Endothelial cell of umbilical vein (primary cell): ENCODE measurements at regions not wholly inside any gene's neighbourhood (a gene's known extent, or its start where the extent isn't known, plus 50 kb on each side); places are given as distances from the start of the nearest gene placed in this dataset.

ENCODE experiments used
- BruUV-seq: library from RNA; stranded (reverse); fragments of 400-500 nt; replicated peaks from 2 replicates; lab custom pipeline; 2021; lab: Mats Ljungman, UMichigan
- CTCF ChIA-PET: fragments of 300-600, 350-600 bp; sonication (Branson Sonifier 250); formaldehyde crosslinking; loops from one replicate; lab custom pipeline; 2021; ENCODE audit warnings: antibody characterized with exemption, inconsistent platforms; lab: Charles Lee
- POLR2A ChIA-PET: fragments of 300-600, 350-600 bp; sonication (Branson Sonifier 250); formaldehyde crosslinking; loops from one replicate; lab custom pipeline; 2021; ENCODE audit warnings: antibody characterized with exemption, inconsistent platforms; lab: Charles Lee
- DNase-seq: peaks from one replicate; pipeline ENCODE4 v3.0.0-alpha.2; 2011; ENCODE audit warnings: low read depth, low spot score
- FAIRE-seq: peaks from 2 replicates; lab custom pipeline; 2011; peaks lifted over from hg19 to GRCh38; lab: Jason Lieb, UNC
- H2AFZ ChIP-seq: 2 replicates; pipeline ENCODE4 v1.6.0; 2012; ENCODE audit warnings: low read depth, low read length, control low read depth, inconsistent platforms
- H3K27ac ChIP-seq: 2 replicates; pipeline ENCODE4 v1.5.1; 2011; ENCODE audit warnings: low read depth, mild to moderate bottlenecking, control low read depth, low read length, moderate library complexity; ENCODE audit not compliant: insufficient read depth
- H3K27me3 ChIP-seq, 2 experiments: 2 replicates each; pipeline versions ENCODE4 v1.6.0 to v1.6.1; 2011; ENCODE audit warnings: low read length in 2 of 2, mixed read lengths in 1 of 2; ENCODE audit not compliant: control insufficient read depth in 2 of 2, insufficient read depth in 2 of 2
- H3K36me3 ChIP-seq, 2 experiments: 2 replicates in 1 of 2; 3 replicates in 1 of 2; pipeline ENCODE4 v1.5.1; 2011; ENCODE audit warnings: low read length in 2 of 2, mild to moderate bottlenecking in 1 of 2, moderate library complexity in 1 of 2; ENCODE audit not compliant: control insufficient read depth in 2 of 2, insufficient read depth in 2 of 2; ENCODE audit errors: extremely low read depth in 1 of 2
- H3K4me1 ChIP-seq: 3 replicates; pipeline ENCODE4 v1.5.1; 2011; ENCODE audit warnings: mild to moderate bottlenecking, low read length; ENCODE audit not compliant: control insufficient read depth, insufficient read depth; ENCODE audit errors: extremely low read depth
- H3K4me2 ChIP-seq: 2 replicates; pipeline ENCODE4 v1.6.1; 2011; ENCODE audit warnings: low read length, control low read depth, mixed read lengths; ENCODE audit not compliant: insufficient read depth
- H3K4me3 ChIP-seq, 3 experiments: fragments of 200-600 bp in 1 of 3; sonication (generic), shearing (Covaris generic) in 1 of 3; replicated peaks in 1 of 3; 2 replicates each; pipeline ENCODE4 v1.5.1; 2011 to 2016; ENCODE audit warnings: control low read depth in 3 of 3, low read length in 3 of 3, mild to moderate bottlenecking in 2 of 3, inconsistent platforms in 1 of 3, low read depth in 1 of 3, moderate library complexity in 1 of 3; ENCODE audit not compliant: insufficient read depth in 1 of 3
- H3K79me2 ChIP-seq: 2 replicates; pipeline ENCODE4 v1.6.0; 2012; ENCODE audit warnings: low read length, inconsistent platforms; ENCODE audit not compliant: control insufficient read depth, insufficient read depth
- H3K9ac ChIP-seq: replicated peaks from 2 replicates; pipeline ENCODE3; 2011; ENCODE audit warnings: low read length, control low read depth; ENCODE audit not compliant: insufficient read depth; ENCODE audit errors: extremely low read depth
- H3K9me1 ChIP-seq: replicated peaks from 3 replicates; pipeline ENCODE4 v1.6.0; 2011; ENCODE audit warnings: mild to moderate bottlenecking, low read length; ENCODE audit not compliant: control insufficient read depth, insufficient read depth; ENCODE audit errors: extremely low read depth
- H3K9me3 ChIP-seq: replicated peaks from 2 replicates; pipeline ENCODE4 v1.5.1; 2012; ENCODE audit warnings: low read length, inconsistent platforms; ENCODE audit not compliant: control insufficient read depth, insufficient read depth
- H4K20me1 ChIP-seq: replicated peaks from 2 replicates; pipeline ENCODE3; 2011; ENCODE audit warnings: mild to moderate bottlenecking, low read length; ENCODE audit not compliant: control insufficient read depth, insufficient read depth; ENCODE audit errors: extremely low read depth
- EZH2 ChIP-seq: IDR thresholded peaks from 2 replicates; pipeline ENCODE4 v1.6.1; 2012; ENCODE audit warnings: borderline replicate concordance, low read depth, mild to moderate bottlenecking, moderate library complexity, low read length, inconsistent platforms; ENCODE audit not compliant: severe bottlenecking
- FOS ChIP-seq: IDR thresholded peaks from 2 replicates; pipeline ENCODE4 v1.6.1; 2011; ENCODE audit warnings: mild to moderate bottlenecking, low read length, moderate library complexity, borderline replicate concordance; ENCODE audit not compliant: insufficient read depth
- GATA2 ChIP-seq: IDR thresholded peaks from 2 replicates; pipeline ENCODE4 v1.7.0; 2011; ENCODE audit warnings: low read depth, mild to moderate bottlenecking, moderate library complexity, mixed read lengths, low read length; ENCODE audit not compliant: insufficient read length, insufficient read depth
- JUN ChIP-seq: IDR thresholded peaks from 2 replicates; pipeline ENCODE4 v1.6.1; 2011; ENCODE audit warnings: borderline replicate concordance, low read depth; ENCODE audit not compliant: insufficient read length, insufficient read depth
- MYC ChIP-seq: IDR thresholded peaks from one replicate; pipeline ENCODE4 v1.6.1; 2011; ENCODE audit warnings: mild to moderate bottlenecking, low read depth, low read length
- POLR2A ChIP-seq: IDR thresholded peaks from 2 replicates; pipeline ENCODE4 v1.6.1; 2012; ENCODE audit warnings: low read depth, mild to moderate bottlenecking, control low read depth, low read length
- POLR2AphosphoS5 ChIP-seq: IDR thresholded peaks from 2 replicates; pipeline ENCODE4 v1.6.1; 2012; ENCODE audit warnings: low read depth, mild to moderate bottlenecking, control low read depth, low read length, moderate library complexity; ENCODE audit not compliant: insufficient read depth
- dilution Hi-C: fragments of 300-500 bp; cut with MboI; formaldehyde crosslinking; loops from one replicate; pipeline ENCODE4 v1.15.0; 2019; ENCODE audit warnings: low sequenced_read_pairs; ENCODE audit not compliant: extremely low pct_ligation_motif_present
- intact Hi-C: fragments of 100-400 bp; cut with micrococcal nuclease; formaldehyde crosslinking; loops from one replicate; pipeline ENCODE4 v1.10.0; 2022
- TF ChIP-seq, protein P1 (sequence below): IDR thresholded peaks from 2 replicates; pipeline ENCODE4 v1.6.1; 2011; ENCODE audit not compliant: insufficient read depth, insufficient read length
- TF ChIP-seq, protein P2 (sequence below), 2 donors: IDR thresholded peaks; 1 replicate in 1 of 2; 2 replicates in 1 of 2; pipeline ENCODE4 v1.5.1; 2011; ENCODE audit warnings: low read length in 2 of 2, mild to moderate bottlenecking in 2 of 2, moderate library complexity in 2 of 2, control low read depth in 1 of 2, inconsistent platforms in 1 of 2, low read depth in 1 of 2; ENCODE audit not compliant: insufficient read depth in 1 of 2; ENCODE audit errors: extremely low read depth in 1 of 2

DNA sequence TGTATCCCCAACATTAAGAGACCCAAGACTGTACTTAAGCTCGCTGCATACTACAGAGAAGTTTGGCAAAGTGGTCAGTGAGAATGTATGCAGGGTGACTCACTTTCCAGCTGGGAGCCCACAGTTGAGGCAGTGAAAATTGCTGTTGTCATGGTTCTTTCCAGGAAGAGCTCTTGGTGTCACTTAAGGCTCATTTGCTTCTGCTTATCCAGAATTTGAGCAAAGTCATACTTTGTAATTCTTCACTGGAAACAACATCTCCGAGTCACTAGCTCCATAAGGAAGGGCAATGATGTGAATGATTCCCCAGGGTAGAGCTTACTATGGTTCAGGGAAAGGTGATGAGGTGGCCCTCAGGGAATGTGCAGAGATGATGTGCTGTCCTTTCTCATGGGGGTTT lies 65.4 kb upstream of the FBXL4 start:
- CTCF ChIA-PET, result interaction anchor here (0.9 kb wide), 1 partner anchor 13 kb away, joined by 3 read pairs; no protein-coding TSS in a partner anchor

DNA sequence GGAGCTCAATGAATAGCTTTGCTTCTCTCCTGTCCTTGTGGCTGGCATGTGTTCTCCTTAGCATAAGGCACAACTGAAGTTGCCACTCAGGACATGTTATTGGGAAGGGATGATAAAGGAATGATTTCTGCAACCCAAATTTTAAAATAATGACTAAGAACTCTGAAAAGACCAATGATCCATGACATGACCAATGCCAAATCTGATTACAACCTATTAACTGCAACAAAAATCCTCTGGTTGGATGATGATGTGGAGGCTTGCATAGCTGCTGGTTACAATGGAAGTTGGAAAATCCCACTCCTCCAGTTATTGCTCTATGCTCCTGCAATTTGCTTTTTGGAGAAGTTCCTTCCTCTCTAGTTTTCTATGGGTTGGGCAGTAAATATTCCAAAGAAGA lies 63.4 kb upstream of the FBXL4 start:
- Histone ChIP-seq H3K27me3 (no peaks in the 10 kb centered on the region), H3K9ac (no peak overlapping the region), H3K4me2 (no peak overlapping the region), H3K4me3 (no peak overlapping the region), H3K4me1 (no peaks in the 10 kb centered on the region), H2AFZ (no peak overlapping the region), H3K79me2 (no peaks in the 10 kb centered on the region), H3K36me3 (no peaks in the 10 kb centered on the region), H3K9me3 (no peaks in the 10 kb centered on the region), H3K27ac (no peak overlapping the region), H3K9me1 (no peaks in the 10 kb centered on the region), H4K20me1 (no peaks in the 10 kb centered on the region)
- POLR2A ChIA-PET, result no interaction called here
- dilution Hi-C loops (no loop called here), intact Hi-C loops (no loop called here)
- FAIRE-seq (no peak), DNase-seq (no peak)
- BruUV-seq, result no TSS peak
- TF ChIP-seq, protein P1, sequence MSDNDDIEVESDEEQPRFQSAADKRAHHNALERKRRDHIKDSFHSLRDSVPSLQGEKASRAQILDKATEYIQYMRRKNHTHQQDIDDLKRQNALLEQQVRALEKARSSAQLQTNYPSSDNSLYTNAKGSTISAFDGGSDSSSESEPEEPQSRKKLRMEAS, result no peak
- no peak for TF ChIP-seq EZH2
- TF ChIP-seq GATA2, result no peak
- no peak for TF ChIP-seq POLR2AphosphoS5
- no peak for TF ChIP-seq POLR2A
- TF ChIP-seq, protein P2, sequence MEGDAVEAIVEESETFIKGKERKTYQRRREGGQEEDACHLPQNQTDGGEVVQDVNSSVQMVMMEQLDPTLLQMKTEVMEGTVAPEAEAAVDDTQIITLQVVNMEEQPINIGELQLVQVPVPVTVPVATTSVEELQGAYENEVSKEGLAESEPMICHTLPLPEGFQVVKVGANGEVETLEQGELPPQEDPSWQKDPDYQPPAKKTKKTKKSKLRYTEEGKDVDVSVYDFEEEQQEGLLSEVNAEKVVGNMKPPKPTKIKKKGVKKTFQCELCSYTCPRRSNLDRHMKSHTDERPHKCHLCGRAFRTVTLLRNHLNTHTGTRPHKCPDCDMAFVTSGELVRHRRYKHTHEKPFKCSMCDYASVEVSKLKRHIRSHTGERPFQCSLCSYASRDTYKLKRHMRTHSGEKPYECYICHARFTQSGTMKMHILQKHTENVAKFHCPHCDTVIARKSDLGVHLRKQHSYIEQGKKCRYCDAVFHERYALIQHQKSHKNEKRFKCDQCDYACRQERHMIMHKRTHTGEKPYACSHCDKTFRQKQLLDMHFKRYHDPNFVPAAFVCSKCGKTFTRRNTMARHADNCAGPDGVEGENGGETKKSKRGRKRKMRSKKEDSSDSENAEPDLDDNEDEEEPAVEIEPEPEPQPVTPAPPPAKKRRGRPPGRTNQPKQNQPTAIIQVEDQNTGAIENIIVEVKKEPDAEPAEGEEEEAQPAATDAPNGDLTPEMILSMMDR (IDR thresholded peaks at IDR 0.05; ENCODE audit: extremely low read depth in 1 of 2, insufficient read depth in 1 of 2, low read depth in 1 of 2, low read length in 2 of 2), result no peak
- no peak for TF ChIP-seq FOS
- no peak for TF ChIP-seq MYC
- no peak for TF ChIP-seq JUN
- CTCF ChIA-PET, result no interaction called here

More for the DNA sequence above, 65.4 kb upstream of the FBXL4 start:
- Histone ChIP-seq H3K9ac (no peak overlapping the region), H3K79me2 (no peaks in the 10 kb centered on the region), H3K9me1 (no peaks in the 10 kb centered on the region), H3K27ac (no peak overlapping the region), H3K27me3 (no peaks in the 10 kb centered on the region), H3K9me3 (no peaks in the 10 kb centered on the region), H3K4me2 (no peak overlapping the region), H3K4me3 (no peak overlapping the region), H3K36me3 (no peaks in the 10 kb centered on the region), H4K20me1 (no peaks in the 10 kb centered on the region), H3K4me1 (no peaks in the 10 kb centered on the region), H2AFZ (no peak overlapping the region)
- no TSS peak for BruUV-seq
- dilution Hi-C loops, result no loop called here
- intact Hi-C loops, result no loop called here
- FAIRE-seq, result no peak
- no peak for DNase-seq
- POLR2A ChIA-PET, result no interaction called here
- TF ChIP-seq POLR2A (no peak), GATA2 (no peak), FOS (peak; percentile 21), EZH2 (no peak), POLR2AphosphoS5 (no peak)
